GM18861 (cell line): ENCODE measurements at regions not wholly inside any gene's neighbourhood (a gene's known extent, or its start where the extent isn't known, plus 50 kb on each side); places are given as distances from the start of the nearest gene placed in this dataset.

Experiments
- ATAC-seq: cut with Tn5 transposase; IDR thresholded peaks from one replicate; pipeline ENCODE4 v1.9.1; 2021; ENCODE audit not compliant: unreplicated experiment

- peak; percentile 37 for ATAC-seq
Observed at GRCh38 chr16:31700530-31701388, 172.8 kb upstream of the ZNF267 start.

- ATAC-seq, result no peak
Observed at GRCh38 chr16:31701734-31702133, 171.9 kb upstream of the ZNF267 start.

- no peak for ATAC-seq
Observed at GRCh38 chr16:31702796-31703195, 170.8 kb upstream of the ZNF267 start.

- no peak for ATAC-seq
Observed at GRCh38 chr16:31703526-31704128, 170.0 kb upstream of the ZNF267 start.

GRCh38 chr16:31704138-31704537, 169.5 kb upstream of the ZNF267 start:
- no peak for ATAC-seq

GRCh38 chr16:31705371-31705770, 168.2 kb upstream of the ZNF267 start:
- ATAC-seq, result no peak

- ATAC-seq, result no peak
Observed at GRCh38 chr16:31706318-31706717, 167.3 kb upstream of the ZNF267 start.

- ATAC-seq, result no peak
Observed at GRCh38 chr16:31706925-31707324, 166.7 kb upstream of the ZNF267 start.

GRCh38 chr16:31707743-31708335, 165.8 kb upstream of the ZNF267 start:
- no peak for ATAC-seq

GRCh38 chr16:31708348-31708747, 165.3 kb upstream of the ZNF267 start:
- ATAC-seq, result no peak

- no peak for ATAC-seq
Observed at GRCh38 chr16:31709181-31709580, 164.4 kb upstream of the ZNF267 start.

- ATAC-seq, result no peak
Observed at GRCh38 chr16:31710134-31710533, 163.5 kb upstream of the ZNF267 start.

- no peak for ATAC-seq
Observed at GRCh38 chr16:31710880-31711279, 162.7 kb upstream of the ZNF267 start.

GRCh38 chr16:31711344-31711845, 162.2 kb upstream of the ZNF267 start:
- ATAC-seq, result no peak

- no peak for ATAC-seq
Observed at GRCh38 chr16:31712064-31712540, 161.5 kb upstream of the ZNF267 start.

- ATAC-seq, result peak; percentile 92
Observed at GRCh38 chr16:31713071-31713944, 160.3 kb upstream of the ZNF267 start.

GRCh38 chr16:31713945-31714902, 159.4 kb upstream of the ZNF267 start:
- no peak for ATAC-seq

- ATAC-seq, result no peak
Observed at GRCh38 chr16:31714903-31715504, 158.6 kb upstream of the ZNF267 start.

- ATAC-seq, result no peak
Observed at GRCh38 chr16:31715915-31716314, 157.7 kb upstream of the ZNF267 start.
